PC-3 (cell line): ENCODE measurements at regions not wholly inside any gene's neighbourhood (a gene's known extent, or its start where the extent isn't known, plus 50 kb on each side); places are given as distances from the start of the nearest gene placed in this dataset.

ENCODE experiments used
- ATAC-seq: fragments of 200-7000 bp; cut with Tn5 transposase; 2 replicates; pipeline ENCODE4 v1.9.1; 2020; ENCODE audit warnings: mild to moderate bottlenecking, moderate library complexity
- BruUV-seq: library from RNA; stranded (reverse); fragments of 400-500 nt; replicated peaks from 2 replicates; lab custom pipeline; 2021; lab: Mats Ljungman, UMichigan
- CTCF ChIA-PET: fragments of 300-600 bp; sonication (Branson Sonifier 250); formaldehyde crosslinking; loops from one replicate; lab custom pipeline; 2022; ENCODE audit warnings: antibody characterized with exemption; lab: Charles Lee
- POLR2A ChIA-PET: fragments of 300-600 bp; sonication (Branson Sonifier 250); formaldehyde crosslinking; loops from one replicate; lab custom pipeline; 2022; ENCODE audit warnings: antibody characterized with exemption; ENCODE audit not compliant: unreplicated experiment; lab: Charles Lee
- DNase-seq: peaks from one replicate; pipeline ENCODE4 v3.0.0-alpha.2; 2015
- H2AFZ ChIP-seq: fragments of 300-600 bp; sonication (generic); 2 replicates; pipeline ENCODE4 v1.6.0; 2016; ENCODE audit warnings: antibody characterized with exemption, low read length
- H3F3A ChIP-seq: fragments of 300-600 bp; sonication (generic); one replicate; pipeline ENCODE4 v1.6.0; 2017; ENCODE audit warnings: antibody characterized with exemption, low read length, control low read depth, mild to moderate bottlenecking; ENCODE audit not compliant: unreplicated experiment
- H3K27ac ChIP-seq: fragments of 300-600 bp; sonication (generic); 2 replicates; pipeline ENCODE4 v1.5.1; 2016; ENCODE audit warnings: mild to moderate bottlenecking, low read length
- H3K27me3 ChIP-seq: fragments of 300-600 bp; sonication (generic); 2 replicates; pipeline ENCODE4 v1.6.1; 2016; ENCODE audit warnings: low read length, mixed read lengths
- H3K36me3 ChIP-seq: fragments of 300-600 bp; sonication (generic); 2 replicates; pipeline ENCODE4 v1.6.1; 2016; ENCODE audit warnings: low read depth, mixed run types, low read length, mixed read lengths
- H3K4me1 ChIP-seq: fragments of 300-600 bp; sonication (generic); 2 replicates; pipeline ENCODE4 v1.5.1; 2016; ENCODE audit warnings: low read length; ENCODE audit not compliant: insufficient read depth
- H3K4me2 ChIP-seq: fragments of 300-600 bp; sonication (generic); 2 replicates; pipeline ENCODE4 v1.6.0; 2016; ENCODE audit warnings: low read length
- H3K4me3 ChIP-seq: fragments of 300-600 bp; sonication (generic); 2 replicates; pipeline ENCODE4 v1.5.1; 2016; ENCODE audit warnings: mild to moderate bottlenecking, low read length, mixed read lengths
- H3K79me2 ChIP-seq: fragments of 300-600 bp; sonication (generic); 2 replicates; pipeline ENCODE4 v1.6.1; 2017; ENCODE audit warnings: low read length, mixed read lengths
- H3K9ac ChIP-seq: fragments of 300-600 bp; sonication (generic); 2 replicates; pipeline ENCODE4 v1.6.0; 2016; ENCODE audit warnings: mild to moderate bottlenecking, low read length
- H3K9me2 ChIP-seq: fragments of 300-600 bp; sonication (generic); replicated peaks from 2 replicates; pipeline ENCODE4 v1.6.1; 2016; ENCODE audit warnings: mixed run types, low read length, mixed read lengths
- H3K9me3 ChIP-seq: fragments of 300-600 bp; sonication (generic); 2 replicates; pipeline ENCODE4 v1.6.1; 2016; ENCODE audit warnings: low read length, mixed read lengths
- H4K20me1 ChIP-seq: fragments of 300-600 bp; sonication (generic); 2 replicates; pipeline ENCODE4 v1.6.1; 2016; ENCODE audit warnings: low read length, mixed read lengths
- EZH2 ChIP-seq: fragments of 300-600 bp; sonication (generic); IDR thresholded peaks from one replicate; pipeline ENCODE4 v1.6.1; 2017; ENCODE audit warnings: antibody characterized with exemption, mild to moderate bottlenecking, low read length; ENCODE audit not compliant: unreplicated experiment
- EZH2phosphoT487 ChIP-seq: fragments of 300-600 bp; sonication (generic); IDR thresholded peaks from 2 replicates; pipeline ENCODE4 v1.6.1; 2018; ENCODE audit warnings: mild to moderate bottlenecking, antibody characterized with exemption, low read length, borderline replicate concordance
- intact Hi-C: fragments of 100-400 bp; cut with micrococcal nuclease; formaldehyde crosslinking; loops from 2 replicates; pipeline ENCODE4 v1.9.0; 2023
- TF ChIP-seq, protein P1 (sequence below): fragments of 300-600 bp; sonication (generic); conservative IDR thresholded peaks from 2 replicates; pipeline ENCODE4 v1.5.1; 2017; ENCODE audit warnings: antibody characterized with exemption, low read depth, mild to moderate bottlenecking, low read length

DNA sequence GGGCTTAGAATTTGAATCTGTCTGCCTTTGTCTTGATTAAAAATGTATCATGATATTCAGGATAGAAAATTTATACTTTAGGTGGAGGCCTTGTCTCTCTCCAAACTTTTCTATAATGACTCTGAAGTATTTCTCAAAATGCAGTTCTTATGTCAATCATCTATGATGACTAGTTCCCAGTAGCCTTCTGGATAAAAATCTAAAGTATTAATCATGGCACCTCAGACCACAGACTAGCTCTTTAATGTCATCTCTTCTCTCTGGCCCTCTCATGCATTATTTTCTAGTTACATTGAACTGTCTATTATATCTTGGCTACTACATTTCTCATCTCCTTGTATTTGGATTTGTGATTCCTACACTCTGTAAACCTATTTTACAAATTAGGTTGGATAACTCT is 96.9 kb downstream of the ZPLD1 start:
- POLR2A ChIA-PET = no interaction called here
- TF ChIP-seq EZH2phosphoT487 (no peak), EZH2 (no peak)
- TF ChIP-seq, protein P1, sequence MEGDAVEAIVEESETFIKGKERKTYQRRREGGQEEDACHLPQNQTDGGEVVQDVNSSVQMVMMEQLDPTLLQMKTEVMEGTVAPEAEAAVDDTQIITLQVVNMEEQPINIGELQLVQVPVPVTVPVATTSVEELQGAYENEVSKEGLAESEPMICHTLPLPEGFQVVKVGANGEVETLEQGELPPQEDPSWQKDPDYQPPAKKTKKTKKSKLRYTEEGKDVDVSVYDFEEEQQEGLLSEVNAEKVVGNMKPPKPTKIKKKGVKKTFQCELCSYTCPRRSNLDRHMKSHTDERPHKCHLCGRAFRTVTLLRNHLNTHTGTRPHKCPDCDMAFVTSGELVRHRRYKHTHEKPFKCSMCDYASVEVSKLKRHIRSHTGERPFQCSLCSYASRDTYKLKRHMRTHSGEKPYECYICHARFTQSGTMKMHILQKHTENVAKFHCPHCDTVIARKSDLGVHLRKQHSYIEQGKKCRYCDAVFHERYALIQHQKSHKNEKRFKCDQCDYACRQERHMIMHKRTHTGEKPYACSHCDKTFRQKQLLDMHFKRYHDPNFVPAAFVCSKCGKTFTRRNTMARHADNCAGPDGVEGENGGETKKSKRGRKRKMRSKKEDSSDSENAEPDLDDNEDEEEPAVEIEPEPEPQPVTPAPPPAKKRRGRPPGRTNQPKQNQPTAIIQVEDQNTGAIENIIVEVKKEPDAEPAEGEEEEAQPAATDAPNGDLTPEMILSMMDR = no peak
- no peaks in the 10 kb centered on the region for H3F3A ChIP-seq
- H3K9me3 ChIP-seq = no peaks in the 10 kb centered on the region
- no peaks in the 10 kb centered on the region for H4K20me1 ChIP-seq
- H3K9ac ChIP-seq = peak overlapping the region; percentile 53
- H3K27ac ChIP-seq = peak overlapping the region; percentile 95
- no peaks in the 10 kb centered on the region for H3K79me2 ChIP-seq
- H3K4me1 ChIP-seq = peaks cover 49% of the 10 kb centered on the region
- intact Hi-C loops = no loop called here
- H3K36me3 ChIP-seq = no peaks in the 10 kb centered on the region
- H3K9me2 ChIP-seq = no peaks in the 10 kb centered on the region
- no TSS peak for BruUV-seq
- H3K27me3 ChIP-seq = no peaks in the 10 kb centered on the region
- CTCF ChIA-PET = interaction anchor here (1.7 kb wide), 1 partner anchor 303 kb away, joined by 5 read pairs; no protein-coding TSS in a partner anchor
- H3K4me3 ChIP-seq = no peak overlapping the region
- 0 out of 2 replicates have a peak overlapping the region, but pooled peaks have one; percentile 21 for H3K4me2 ChIP-seq
- DNase-seq (peak; percentile 69), ATAC-seq (no peak)
- H2AFZ ChIP-seq = no peak overlapping the region

DNA sequence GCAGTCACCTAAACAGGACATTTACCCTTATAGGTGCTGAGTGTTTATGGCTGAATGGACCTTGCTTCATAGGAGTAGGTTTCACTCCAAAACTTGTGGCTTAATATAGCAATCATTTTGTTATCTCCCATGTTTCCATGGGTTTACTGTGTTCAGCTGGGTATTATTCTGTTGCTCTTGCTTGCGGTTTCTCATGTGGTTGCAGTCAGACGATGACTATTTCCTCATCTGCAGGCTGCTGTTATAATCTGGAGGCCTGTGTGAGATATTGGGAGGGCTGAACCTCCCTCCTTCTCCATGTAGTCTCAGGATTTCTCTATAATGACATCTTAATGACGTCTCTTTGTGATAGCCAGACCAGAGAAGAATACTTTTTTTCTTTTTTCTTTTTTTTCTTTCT is 98.1 kb downstream of the ZPLD1 start:
- Histone ChIP-seq H3F3A (no peaks in the 10 kb centered on the region), H3K79me2 (no peaks in the 10 kb centered on the region), H3K4me3 (no peak overlapping the region), H3K36me3 (no peaks in the 10 kb centered on the region), H3K27me3 (no peaks in the 10 kb centered on the region), H3K9me2 (no peaks in the 10 kb centered on the region), H2AFZ (no peak overlapping the region), H3K27ac (no peak overlapping the region), H3K9me3 (no peaks in the 10 kb centered on the region), H3K4me2 (no peak overlapping the region), H3K9ac (no peak overlapping the region), H4K20me1 (no peaks in the 10 kb centered on the region), H3K4me1 (peaks cover 49% of the 10 kb centered on the region)
- CTCF ChIA-PET = no interaction called here
- no TSS peak for BruUV-seq
- TF ChIP-seq EZH2 (no peak), EZH2phosphoT487 (no peak)
- TF ChIP-seq, protein P1 = no peak
- ATAC-seq (no peak), DNase-seq (no peak)
- intact Hi-C loops = no loop called here
- POLR2A ChIA-PET = no interaction called here

GRCh38 chr3:102533784-102534183 is 99.0 kb downstream of the ZPLD1 start:
- Histone ChIP-seq H3K9me3 (no peaks in the 10 kb centered on the region), H2AFZ (no peak overlapping the region), H3K4me1 (peaks cover 45% of the 10 kb centered on the region), H3K27me3 (no peaks in the 10 kb centered on the region), H3K9me2 (no peaks in the 10 kb centered on the region), H3K9ac (no peak overlapping the region), H3K4me2 (no peak overlapping the region), H3K36me3 (no peaks in the 10 kb centered on the region), H3K4me3 (no peak overlapping the region), H3K79me2 (no peaks in the 10 kb centered on the region), H4K20me1 (no peaks in the 10 kb centered on the region), H3F3A (no peaks in the 10 kb centered on the region), H3K27ac (no peak overlapping the region)
- ATAC-seq (no peak), DNase-seq (no peak)
- ChIA-PET CTCF (interaction anchor here (0.8 kb wide), 1 partner anchor 305 kb away, joined by 3 read pairs; no protein-coding TSS in a partner anchor), POLR2A (no interaction called here)
- BruUV-seq = no TSS peak
- intact Hi-C loops = no loop called here
- TF ChIP-seq, protein P1 = no peak
- TF ChIP-seq EZH2 (no peak), EZH2phosphoT487 (no peak)
